Stimulated activated memory B cell treated with anti-CD40 and anti-IgM and Interleukin-4, amounts not matched to agents 10 μg/mL and 1 μg/mL and 100 μg/mL, for 72 hours (primary cell): ENCODE measurements at regions not wholly inside any gene's neighbourhood (a gene's known extent, or its start where the extent isn't known, plus 50 kb on each side); places are given as distances from the start of the nearest gene placed in this dataset.

ENCODE experiments used
- ATAC-seq: fragments of 150-1000 bp; cut with Tn5 transposase; 2 replicates; pipeline ENCODE4 v1.10.0; 2021
- H3K27ac Mint-ChIP-seq: one replicate; pipeline ENCODE4 v1.8.0; 2022; ENCODE audit warnings: mild to moderate bottlenecking, mixed read lengths
- H3K27me3 Mint-ChIP-seq: one replicate; pipeline ENCODE4 v1.8.0; 2022; ENCODE audit warnings: mixed read lengths
- H3K36me3 Mint-ChIP-seq: one replicate; pipeline ENCODE4 v1.8.0; 2022; ENCODE audit warnings: mixed read lengths
- H3K4me1 Mint-ChIP-seq: one replicate; pipeline ENCODE4 v1.8.0; 2022; ENCODE audit warnings: mixed read lengths
- H3K4me3 Mint-ChIP-seq: one replicate; pipeline ENCODE4 v1.8.0; 2022; ENCODE audit warnings: mild to moderate bottlenecking, moderate library complexity, mixed read lengths
- H3K9me3 Mint-ChIP-seq: one replicate; pipeline ENCODE4 v1.8.0; 2022; ENCODE audit warnings: mixed read lengths

GRCh38 chr2:80715433-80715832 lies 410.9 kb upstream of the LRRTM1 start:
- Mint-ChIP-seq H3K36me3 (no peaks in the 10 kb centered on the region), H3K9me3 (peaks cover 2% of the 10 kb centered on the region), H3K4me3 (no peak overlapping the region), H3K4me1 (no peaks in the 10 kb centered on the region), H3K27me3 (no peaks in the 10 kb centered on the region), H3K27ac (no peak overlapping the region)
- no peak for ATAC-seq

- Mint-ChIP-seq H3K27me3 (no peaks in the 10 kb centered on the region), H3K27ac (no peak overlapping the region), H3K4me1 (no peaks in the 10 kb centered on the region), H3K4me3 (no peak overlapping the region), H3K9me3 (peaks cover 5% of the 10 kb centered on the region), H3K36me3 (no peaks in the 10 kb centered on the region)
- ATAC-seq = no peak
Observed at GRCh38 chr2:80711915-80712314, 407.4 kb upstream of the LRRTM1 start.

GRCh38 chr2:80706951-80707350 lies 402.4 kb upstream of the LRRTM1 start:
- H3K4me3 Mint-ChIP-seq = no peak overlapping the region
- no peak overlapping the region for H3K27ac Mint-ChIP-seq
- no peak for ATAC-seq
- no peaks in the 10 kb centered on the region for H3K27me3 Mint-ChIP-seq
- H3K36me3 Mint-ChIP-seq = no peaks in the 10 kb centered on the region
- no peaks in the 10 kb centered on the region for H3K4me1 Mint-ChIP-seq
- H3K9me3 Mint-ChIP-seq = peaks cover 11% of the 10 kb centered on the region

- Mint-ChIP-seq H3K27me3 (no peaks in the 10 kb centered on the region), H3K36me3 (no peaks in the 10 kb centered on the region), H3K9me3 (peaks cover 11% of the 10 kb centered on the region), H3K4me1 (no peaks in the 10 kb centered on the region), H3K4me3 (no peak overlapping the region), H3K27ac (no peak overlapping the region)
- no peak for ATAC-seq
Observed at GRCh38 chr2:80706541-80706940, 402.0 kb upstream of the LRRTM1 start.

GRCh38 chr2:80703532-80703931 lies 399.0 kb upstream of the LRRTM1 start:
- Mint-ChIP-seq H3K36me3 (no peaks in the 10 kb centered on the region), H3K27ac (no peak overlapping the region), H3K27me3 (no peaks in the 10 kb centered on the region), H3K9me3 (peaks cover 9% of the 10 kb centered on the region), H3K4me3 (no peak overlapping the region), H3K4me1 (no peaks in the 10 kb centered on the region)
- no peak for ATAC-seq

GRCh38 chr2:80700961-80701360 lies 396.4 kb upstream of the LRRTM1 start:
- no peak overlapping the region for H3K27ac Mint-ChIP-seq
- H3K4me1 Mint-ChIP-seq = no peaks in the 10 kb centered on the region
- no peaks in the 10 kb centered on the region for H3K27me3 Mint-ChIP-seq
- H3K9me3 Mint-ChIP-seq = peaks cover 4% of the 10 kb centered on the region
- no peaks in the 10 kb centered on the region for H3K36me3 Mint-ChIP-seq
- no peak for ATAC-seq
- no peak overlapping the region for H3K4me3 Mint-ChIP-seq
